ENCODE measurements at regions not wholly inside any gene's neighbourhood (a gene's known extent, or its start where the extent isn't known, plus 50 kb on each side); places are given as distances from the start of the nearest gene placed in this dataset.

- H3K27ac ChIP-seq (ENCODE audit: low read depth, low read length): no peak overlapping the region
- no peaks in the 10 kb centered on the region for H3K36me3 ChIP-seq (ENCODE audit: control insufficient read depth in 1 of 2, insufficient read depth in 2 of 2, low read length in 2 of 2)
- H3K79me2 ChIP-seq (ENCODE audit: insufficient read depth, low read length): no peaks in the 10 kb centered on the region
- RAD21 ChIA-PET (ENCODE audit: low non-redundant PET in 1 of 2, low total read pairs in 2 of 2, uncharacterized antibody in 2 of 2, unreplicated experiment in 2 of 2): no interaction called here
- no peak for ATAC-seq
- peak overlapping the region; percentile 15 for H2AFZ ChIP-seq (ENCODE audit: low read depth, low read length, poor library complexity, severe bottlenecking)
- no TSS peak for BruUV-seq (replicated peaks)
- 0 out of 4 replicates have a peak, but pooled peaks cover 0 to 5% of the 10 kb centered on the region in 2 experiments for H3K4me1 ChIP-seq (ENCODE audit: control insufficient read depth in 1 of 2, insufficient read depth in 2 of 2, low read length in 2 of 2)
- H3K9ac ChIP-seq (ENCODE audit: low read length): no peak overlapping the region
- H3K4me3 ChIP-seq (replicated peaks in 1 of 2; ENCODE audit: low read depth in 1 of 2, low read length in 2 of 2): no peak overlapping the region
- CTCF ChIA-PET: no interaction called here
- DNase-seq (ENCODE audit: low read depth, low spot score): no peak
- no peaks in the 10 kb centered on the region for H4K20me1 ChIP-seq (ENCODE audit: insufficient read depth)
- TF ChIP-seq ZFX (IDR thresholded peaks at IDR 0.05): no peak
- intact Hi-C loops (cut with micrococcal nuclease): no loop called here
- no peak overlapping the region for H3K4me2 ChIP-seq (ENCODE audit: low read length)
- no peaks in the 10 kb centered on the region for H3K9me2 ChIP-seq (ENCODE audit: insufficient read depth)
- POLR2A ChIA-PET: no interaction called here
- no peaks in the 10 kb centered on the region for H3K9me3 ChIP-seq (ENCODE audit: control insufficient read depth in 1 of 2, insufficient read depth in 1 of 2, low read depth in 1 of 2, low read length in 2 of 2)
- no peaks in the 10 kb centered on the region for H3K27me3 ChIP-seq (ENCODE audit: insufficient read depth, low read length)
These were observed 165.4 kb upstream of the TACR3 start for GRCh38 chr4:103885152-103885551.

DNA sequence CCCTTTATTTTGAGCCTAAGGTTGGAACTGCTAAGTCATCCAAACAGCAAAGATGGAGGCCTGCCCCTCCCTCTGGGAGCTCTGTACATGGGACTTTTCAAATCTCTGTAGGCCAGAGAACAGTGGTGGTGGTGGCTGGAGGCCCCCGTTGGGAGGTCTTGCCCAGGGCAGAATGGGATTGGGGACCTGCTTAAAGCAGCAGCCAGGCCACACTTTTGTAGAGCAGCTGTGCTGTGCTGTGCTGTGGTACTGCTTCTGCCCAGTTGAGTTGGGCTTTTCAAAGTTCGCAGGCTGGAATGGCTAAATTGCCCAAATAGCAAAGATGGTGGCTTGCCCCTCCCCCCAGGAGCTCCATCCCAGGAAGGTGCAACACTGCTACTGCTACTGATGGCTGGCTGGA is 147.5 kb upstream of the TACR3 start:
- Histone ChIP-seq H4K20me1 (ENCODE audit: insufficient read depth) (no peaks in the 10 kb centered on the region), H3K9me2 (ENCODE audit: insufficient read depth) (no peaks in the 10 kb centered on the region), H3K9me3 (ENCODE audit: control insufficient read depth in 1 of 2, insufficient read depth in 1 of 2, low read depth in 1 of 2, low read length in 2 of 2) (no peaks in the 10 kb centered on the region), H3K36me3 (ENCODE audit: control insufficient read depth in 1 of 2, insufficient read depth in 2 of 2, low read length in 2 of 2) (no peaks in the 10 kb centered on the region), H3K27ac (ENCODE audit: low read depth, low read length) (no peak overlapping the region), H3K79me2 (ENCODE audit: insufficient read depth, low read length) (no peaks in the 10 kb centered on the region), H3K4me3 (replicated peaks in 1 of 2; ENCODE audit: low read depth in 1 of 2, low read length in 2 of 2) (no peak overlapping the region), H3K4me2 (ENCODE audit: low read length) (no peak overlapping the region), H3K9ac (ENCODE audit: low read length) (no peak overlapping the region), H3K4me1 (ENCODE audit: control insufficient read depth in 1 of 2, insufficient read depth in 2 of 2, low read length in 2 of 2) (no peaks in the 10 kb centered on the region), H3K27me3 (ENCODE audit: insufficient read depth, low read length) (no peaks in the 10 kb centered on the region), H2AFZ (ENCODE audit: low read depth, low read length, poor library complexity, severe bottlenecking) (no peak overlapping the region)
- no peak for ATAC-seq
- CTCF ChIA-PET: no interaction called here
- BruUV-seq (replicated peaks): no TSS peak
- TF ChIP-seq RAD21 (IDR thresholded peaks at IDR 0.05; ENCODE audit: low read depth): no peak
- no peak for TF ChIP-seq CBX3 (IDR thresholded peaks at IDR 0.05; ENCODE audit: low read depth)
- no peak for TF ChIP-seq YY1 (IDR thresholded peaks at IDR 0.05; ENCODE audit: extremely low read depth, insufficient replicate concordance, low read depth, low read length)
- TF ChIP-seq POLR2AphosphoS5 (IDR thresholded peaks at IDR 0.05; ENCODE audit: low read depth, low read length): no peak
- no peak for TF ChIP-seq TCF7L2 (IDR thresholded peaks at IDR 0.05; ENCODE audit: borderline replicate concordance, extremely low read depth, insufficient read depth, insufficient read length)
- TF ChIP-seq EGR1 (IDR thresholded peaks at IDR 0.05; ENCODE audit: low read depth): no peak
- no peak for TF ChIP-seq JUND (IDR thresholded peaks at IDR 0.05)
- TF ChIP-seq FOSL1 (IDR thresholded peaks at IDR 0.05; ENCODE audit: low read depth): no peak
- no peak for TF ChIP-seq ELF1 (IDR thresholded peaks at IDR 0.05; ENCODE audit: borderline replicate concordance, low read depth)
- RAD21 ChIA-PET (ENCODE audit: low non-redundant PET in 1 of 2, low total read pairs in 2 of 2, uncharacterized antibody in 2 of 2, unreplicated experiment in 2 of 2): no interaction called here
- POLR2A ChIA-PET: no interaction called here
- intact Hi-C loops (cut with micrococcal nuclease): no loop called here
- no peak for DNase-seq (ENCODE audit: low read depth, low spot score)
